ENCODE measurements at regions not wholly inside any gene's neighbourhood (a gene's known extent, or its start where the extent isn't known, plus 50 kb on each side); places are given as distances from the start of the nearest gene placed in this dataset.

- H3K27ac ChIP-seq (ENCODE audit: low read length), result no peak overlapping the region
- H3K4me1 ChIP-seq (ENCODE audit: low read length), result no peaks in the 10 kb centered on the region
- no peaks in the 10 kb centered on the region for H3K79me2 ChIP-seq (ENCODE audit: low read length)
- no peak overlapping the region for H3K4me3 ChIP-seq (ENCODE audit: low read length)
- H3K9ac ChIP-seq (ENCODE audit: low read length), result no peak overlapping the region
- H3K9me3 ChIP-seq (ENCODE audit: insufficient read depth, low read length), result no peaks in the 10 kb centered on the region
- H2AFZ ChIP-seq (ENCODE audit: low read depth, low read length), result no peak overlapping the region
- H4K20me1 ChIP-seq (ENCODE audit: insufficient read depth, low read length), result no peaks in the 10 kb centered on the region
- no peaks in the 10 kb centered on the region for H3K36me3 ChIP-seq (replicated peaks; ENCODE audit: low read depth, low read length)
- H3K27me3 ChIP-seq (ENCODE audit: low read depth, low read length), result no peaks in the 10 kb centered on the region
- TF ChIP-seq EZH2phosphoT487 (IDR thresholded peaks at IDR 0.05; ENCODE audit: low read depth) (no peak), CTCF (IDR thresholded peaks at IDR 0.05; ENCODE audit: low read depth, low read length) (no peak)
- no peak overlapping the region for H3K4me2 ChIP-seq (ENCODE audit: low read length)
These were observed 264.4 kb upstream of the GAS1 start for GRCh38 chr9:87211669-87212068.

GRCh38 chr9:87212605-87213021 is 265.3 kb upstream of the GAS1 start:
- no peak overlapping the region for H3K4me2 ChIP-seq (ENCODE audit: low read length)
- H3K36me3 ChIP-seq (replicated peaks; ENCODE audit: low read depth, low read length), result no peaks in the 10 kb centered on the region
- H3K4me1 ChIP-seq (ENCODE audit: low read length), result no peaks in the 10 kb centered on the region
- H2AFZ ChIP-seq (ENCODE audit: low read depth, low read length), result no peak overlapping the region
- no peak overlapping the region for H3K27ac ChIP-seq (ENCODE audit: low read length)
- no peaks in the 10 kb centered on the region for H3K9me3 ChIP-seq (ENCODE audit: insufficient read depth, low read length)
- H3K79me2 ChIP-seq (ENCODE audit: low read length), result no peaks in the 10 kb centered on the region
- H3K27me3 ChIP-seq (ENCODE audit: low read depth, low read length), result no peaks in the 10 kb centered on the region
- H3K4me3 ChIP-seq (ENCODE audit: low read length), result no peak overlapping the region
- TF ChIP-seq CTCF (IDR thresholded peaks at IDR 0.05; ENCODE audit: low read depth, low read length) (no peak), EZH2phosphoT487 (IDR thresholded peaks at IDR 0.05; ENCODE audit: low read depth) (no peak)
- no peaks in the 10 kb centered on the region for H4K20me1 ChIP-seq (ENCODE audit: insufficient read depth, low read length)
- H3K9ac ChIP-seq (ENCODE audit: low read length), result no peak overlapping the region

GRCh38 chr9:87213948-87214347 is 266.6 kb upstream of the GAS1 start:
- H3K4me2 ChIP-seq (ENCODE audit: low read length), result no peak overlapping the region

GRCh38 chr9:87214991-87215390 is 267.7 kb upstream of the GAS1 start:
- Histone ChIP-seq H3K9me3 (ENCODE audit: insufficient read depth, low read length) (no peaks in the 10 kb centered on the region), H3K4me3 (ENCODE audit: low read length) (no peak overlapping the region), H3K79me2 (ENCODE audit: low read length) (no peaks in the 10 kb centered on the region), H3K27ac (ENCODE audit: low read length) (no peak overlapping the region), H3K4me2 (ENCODE audit: low read length) (no peak overlapping the region), H3K36me3 (replicated peaks; ENCODE audit: low read depth, low read length) (no peaks in the 10 kb centered on the region), H3K27me3 (ENCODE audit: low read depth, low read length) (no peaks in the 10 kb centered on the region), H3K9ac (ENCODE audit: low read length) (no peak overlapping the region), H2AFZ (ENCODE audit: low read depth, low read length) (no peak overlapping the region), H4K20me1 (ENCODE audit: insufficient read depth, low read length) (no peaks in the 10 kb centered on the region), H3K4me1 (ENCODE audit: low read length) (no peaks in the 10 kb centered on the region)
- TF ChIP-seq CTCF (IDR thresholded peaks at IDR 0.05; ENCODE audit: low read depth, low read length), result no peak
- no peak for TF ChIP-seq EZH2phosphoT487 (IDR thresholded peaks at IDR 0.05; ENCODE audit: low read depth)

More at GRCh38 chr9:87213948-87214347, 266.6 kb upstream of the GAS1 start:
- no peaks in the 10 kb centered on the region for H3K27me3 ChIP-seq (ENCODE audit: low read depth, low read length)
- no peak for TF ChIP-seq CTCF (IDR thresholded peaks at IDR 0.05; ENCODE audit: low read depth, low read length)
- TF ChIP-seq EZH2phosphoT487 (IDR thresholded peaks at IDR 0.05; ENCODE audit: low read depth), result no peak
- no peak overlapping the region for H2AFZ ChIP-seq (ENCODE audit: low read depth, low read length)
- no peaks in the 10 kb centered on the region for H3K36me3 ChIP-seq (replicated peaks; ENCODE audit: low read depth, low read length)
- H3K4me1 ChIP-seq (ENCODE audit: low read length), result no peaks in the 10 kb centered on the region
- no peaks in the 10 kb centered on the region for H3K9me3 ChIP-seq (ENCODE audit: insufficient read depth, low read length)
- no peak overlapping the region for H3K9ac ChIP-seq (ENCODE audit: low read length)
- no peak overlapping the region for H3K4me3 ChIP-seq (ENCODE audit: low read length)
- H4K20me1 ChIP-seq (ENCODE audit: insufficient read depth, low read length), result no peaks in the 10 kb centered on the region
- H3K27ac ChIP-seq (ENCODE audit: low read length), result no peak overlapping the region
- no peaks in the 10 kb centered on the region for H3K79me2 ChIP-seq (ENCODE audit: low read length)
